NCI-H226 (cell line): ENCODE measurements at regions not wholly inside any gene's neighbourhood (a gene's known extent, or its start where the extent isn't known, plus 50 kb on each side); places are given as distances from the start of the nearest gene placed in this dataset.
"Not testable (repeated sequence)": the region's sequence is repeated elsewhere in the genome, so short reads cannot be mapped to it uniquely, and the experiment has no call there.

Experiments
- DNase-seq: peaks from one replicate; pipeline ENCODE4 v3.0.0-alpha.2; 2015

GRCh38 chr13:65787082-65787481, 1443.1 kb downstream of the PCDH9 start:
- no peak for DNase-seq

DNA sequence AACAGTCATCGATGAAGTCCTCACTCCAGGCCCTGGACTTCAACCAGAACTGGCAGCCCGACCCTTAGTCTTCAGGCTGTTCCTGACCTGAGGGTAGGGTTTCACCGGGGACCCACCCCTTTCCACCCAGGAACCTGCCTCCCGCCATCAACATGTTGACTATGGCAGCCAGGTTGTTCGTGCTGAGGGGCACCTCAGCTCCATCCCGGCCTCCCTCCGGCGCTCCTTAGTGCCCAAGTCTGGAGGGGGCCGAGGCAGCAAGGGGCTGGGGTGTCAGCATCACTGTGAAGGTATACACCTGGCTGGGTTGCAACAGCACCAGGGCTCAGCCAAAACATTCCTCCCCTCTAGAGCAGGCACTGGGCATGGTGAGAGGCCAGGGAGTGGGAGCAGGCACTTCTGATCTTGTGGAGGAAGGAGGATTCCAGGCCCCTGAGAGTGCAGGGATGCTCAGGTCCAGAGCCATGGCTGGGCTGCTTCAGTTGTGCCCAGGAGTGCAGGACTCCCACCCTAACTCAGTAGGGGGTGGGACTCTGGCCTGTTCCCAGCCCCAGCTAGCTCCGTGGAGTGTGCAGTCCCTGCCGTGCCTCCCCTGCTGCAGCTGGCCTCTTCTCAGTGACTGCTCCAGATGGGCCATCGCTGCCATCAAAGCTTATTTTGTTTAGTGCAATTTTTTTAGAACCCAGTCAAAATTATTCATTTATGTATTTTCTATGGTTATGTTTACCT, 1445.9 kb downstream of the PCDH9 start:
- no peak for DNase-seq

GRCh38 chr13:65783383-65783782, 1446.8 kb downstream of the PCDH9 start:
- DNase-seq = no peak

DNA sequence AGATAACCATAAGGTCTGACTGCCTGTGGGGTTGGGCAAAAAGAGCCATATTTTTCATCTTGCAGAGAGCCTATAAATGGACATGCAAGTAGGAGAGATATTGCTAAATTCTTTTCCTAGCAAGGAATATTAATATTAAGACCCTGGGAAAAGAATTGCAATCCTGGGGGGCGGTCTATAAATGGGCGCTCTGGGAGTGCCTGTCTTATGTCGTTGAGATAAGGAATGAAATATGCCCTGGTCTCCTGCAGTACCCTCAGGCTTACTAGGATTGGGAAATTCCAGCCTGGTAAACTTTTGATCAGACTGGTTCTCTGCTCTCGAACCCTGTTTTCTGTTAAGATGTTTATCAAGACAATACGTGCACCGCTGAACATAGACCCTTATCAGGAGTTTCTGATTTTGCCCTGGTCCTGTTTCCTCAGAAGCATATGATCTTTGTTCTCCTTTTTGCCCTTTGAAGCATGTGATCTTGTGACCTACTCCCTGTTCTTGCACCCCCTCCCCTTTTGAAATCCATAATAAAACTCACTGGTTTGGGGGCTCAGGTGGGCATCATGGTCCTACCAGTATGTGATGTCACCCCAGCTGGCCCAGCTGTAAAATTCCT, 1458.3 kb downstream of the PCDH9 start:
- DNase-seq = not testable (repeated sequence)

DNA sequence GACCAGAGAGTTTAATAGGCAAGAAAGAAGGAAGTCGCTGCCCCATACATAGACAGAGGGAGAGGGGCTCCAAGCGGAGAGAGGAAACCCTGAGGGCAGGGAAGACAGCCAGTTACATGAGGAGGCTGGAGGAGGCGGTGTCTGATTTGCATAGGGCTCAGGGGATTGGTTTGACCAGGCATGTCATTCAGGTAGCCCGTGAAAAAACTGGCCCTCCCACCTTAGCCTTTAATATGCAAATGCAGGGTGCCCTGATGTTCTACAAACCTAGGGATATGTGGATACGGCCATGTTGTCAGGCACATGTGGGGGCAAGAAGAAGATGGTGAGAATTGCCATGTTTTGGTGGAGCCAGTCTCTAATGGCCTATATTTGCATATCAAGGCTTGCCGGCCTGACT, 1461.6 kb downstream of the PCDH9 start:
- no peak for DNase-seq

DNA sequence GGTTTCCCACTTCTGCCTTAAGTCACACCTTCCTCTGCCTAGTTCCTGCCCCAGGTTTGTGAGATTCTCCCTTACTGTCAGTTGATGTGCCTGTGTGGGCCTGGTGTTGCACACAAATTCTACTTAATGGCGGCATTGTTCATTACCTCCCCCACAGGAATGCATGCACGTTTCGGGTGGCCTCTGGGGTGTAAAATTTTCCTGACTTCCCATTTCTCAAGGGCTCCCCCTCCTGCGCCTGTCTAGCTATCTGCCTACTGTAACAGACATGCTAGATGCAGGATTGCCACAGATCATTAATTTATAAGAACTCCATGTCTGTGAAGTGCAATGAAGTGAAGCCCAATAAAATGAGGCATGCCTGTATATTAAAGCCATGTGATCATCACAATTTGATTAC, 1466.3 kb downstream of the PCDH9 start:
- no peak for DNase-seq

DNA sequence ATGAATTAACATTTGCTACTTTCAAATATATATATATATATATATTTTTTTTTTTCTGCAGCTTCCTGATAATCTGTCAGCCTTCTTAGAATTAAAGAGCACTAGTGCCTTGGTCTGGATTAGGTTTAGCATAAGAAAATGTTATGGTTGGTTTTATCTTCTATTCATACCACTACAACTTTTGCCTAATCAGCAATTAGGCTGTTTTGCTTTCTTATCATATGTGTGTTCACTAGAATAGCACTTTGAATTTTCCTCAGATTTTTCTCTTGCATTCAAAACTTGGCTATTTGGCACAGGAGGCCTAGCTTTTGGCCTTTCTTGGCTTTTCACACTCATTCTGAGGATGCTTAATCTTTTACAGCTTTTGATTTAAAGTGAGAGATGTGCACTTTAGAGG, 1468.1 kb downstream of the PCDH9 start:
- no peak for DNase-seq

DNA sequence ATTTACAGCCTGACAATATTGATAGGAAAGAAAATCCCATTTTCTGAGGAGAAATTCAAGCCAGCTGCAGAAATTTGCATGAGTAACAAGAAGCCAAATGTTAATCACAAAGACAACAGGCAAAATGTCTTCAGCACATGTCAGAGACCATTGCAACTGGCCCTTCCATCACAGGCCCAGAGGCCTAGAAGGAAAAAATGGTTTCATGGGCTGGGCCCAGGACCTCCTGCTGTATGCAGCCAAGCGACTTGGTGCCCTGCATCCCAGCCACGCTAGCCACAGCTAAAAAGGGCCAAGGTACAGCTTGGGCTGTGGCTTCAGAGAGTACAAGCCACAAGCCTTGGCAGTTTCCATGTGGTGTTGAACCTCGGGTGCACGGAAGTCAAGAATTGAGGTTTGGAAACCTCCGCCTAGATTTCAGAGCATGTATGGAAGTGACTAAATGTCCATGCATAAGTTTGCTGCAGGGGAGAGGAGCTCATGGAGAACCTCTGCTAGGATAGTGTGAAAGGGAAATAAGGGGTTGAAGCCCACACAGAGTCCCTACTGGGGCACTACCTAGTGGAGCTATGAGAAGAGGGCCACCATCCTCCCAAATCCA, 1474.0 kb downstream of the PCDH9 start:
- DNase-seq = no peak

DNA sequence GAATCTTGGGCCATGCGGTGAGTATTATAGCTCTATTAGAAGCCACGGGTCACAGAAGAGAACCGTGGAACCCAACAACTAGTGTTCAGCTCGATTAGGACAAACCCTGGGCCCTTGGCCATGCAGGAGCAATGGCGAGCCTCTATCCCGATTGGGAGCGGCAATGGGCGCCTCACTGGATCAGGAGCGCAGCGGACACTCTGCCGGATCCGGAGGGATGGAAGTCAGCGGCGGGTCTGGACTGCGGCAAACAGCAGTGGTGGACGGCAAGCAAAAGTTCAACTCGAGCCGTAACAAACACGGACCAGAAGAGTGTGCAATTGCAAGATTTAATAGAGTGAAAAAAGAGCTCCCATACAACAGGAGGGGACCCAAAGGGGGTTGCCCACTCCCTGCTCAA, 1481.9 kb downstream of the PCDH9 start:
- no peak for DNase-seq

DNA sequence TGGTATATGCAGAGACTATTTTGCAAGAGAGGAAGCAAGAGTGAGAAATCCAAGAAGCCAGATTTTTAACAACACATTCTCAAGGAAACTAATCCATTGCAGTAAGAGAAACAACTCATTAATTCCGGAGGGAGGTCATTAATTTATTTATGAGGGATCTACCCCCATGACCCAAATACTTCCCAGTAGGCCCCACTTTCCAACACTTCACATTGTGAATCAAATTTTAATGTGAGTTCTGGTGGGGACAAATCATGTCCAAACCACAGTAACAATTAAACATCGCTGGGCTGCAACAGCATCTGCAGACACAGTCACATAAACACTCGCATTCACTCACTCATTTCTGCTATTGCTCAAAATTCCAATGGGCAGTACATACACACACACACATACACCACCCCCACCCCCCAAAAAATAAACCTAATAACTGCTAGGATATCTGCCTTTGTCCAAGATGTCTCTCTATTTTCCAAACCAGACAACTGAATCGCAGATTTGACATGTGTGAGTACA, 1483.7 kb downstream of the PCDH9 start:
- no peak for DNase-seq

- DNase-seq = no peak
Measured at GRCh38 chr13:65744836-65745235, 1485.3 kb downstream of the PCDH9 start.

DNA sequence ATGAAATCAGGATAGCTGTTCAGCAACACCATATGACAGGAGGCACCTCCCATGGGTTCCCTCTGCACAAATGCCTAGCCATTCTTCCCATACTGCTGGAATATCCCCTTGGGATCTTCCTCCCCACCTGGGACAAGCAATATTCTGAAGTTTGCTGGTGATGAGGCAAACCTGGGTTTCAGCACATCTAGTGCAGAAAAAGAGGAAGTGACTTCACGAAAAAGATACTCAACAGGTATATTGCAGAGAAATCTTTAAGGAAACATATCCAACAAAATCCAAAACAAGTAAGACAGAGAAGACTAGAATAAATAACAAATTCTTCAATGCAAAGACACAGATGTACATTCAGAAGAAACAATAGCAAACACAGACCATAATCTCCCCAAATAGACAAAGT, 1497.0 kb downstream of the PCDH9 start:
- DNase-seq = no peak

DNA sequence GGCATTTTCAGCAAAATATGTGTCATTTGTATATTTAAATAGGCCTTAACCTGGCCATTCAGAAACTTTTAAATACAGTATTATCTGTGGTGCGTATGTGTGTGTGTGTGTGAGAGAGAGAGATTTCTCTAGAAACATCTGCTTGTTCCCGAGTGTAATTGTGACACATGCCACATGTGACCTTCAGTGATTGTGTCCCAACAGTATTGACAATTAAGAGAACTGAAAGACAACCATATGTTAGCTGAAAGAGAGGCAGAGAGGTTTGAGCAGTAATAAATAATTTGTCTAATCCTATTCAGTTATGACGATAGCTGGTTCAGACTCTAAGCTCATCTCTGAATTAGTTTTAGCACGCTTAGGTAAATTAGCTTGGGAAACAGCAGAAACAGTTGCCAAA, 1503.1 kb downstream of the PCDH9 start:
- DNase-seq = no peak

GRCh38 chr13:65725006-65725405, 1505.1 kb downstream of the PCDH9 start:
- no peak for DNase-seq

DNA sequence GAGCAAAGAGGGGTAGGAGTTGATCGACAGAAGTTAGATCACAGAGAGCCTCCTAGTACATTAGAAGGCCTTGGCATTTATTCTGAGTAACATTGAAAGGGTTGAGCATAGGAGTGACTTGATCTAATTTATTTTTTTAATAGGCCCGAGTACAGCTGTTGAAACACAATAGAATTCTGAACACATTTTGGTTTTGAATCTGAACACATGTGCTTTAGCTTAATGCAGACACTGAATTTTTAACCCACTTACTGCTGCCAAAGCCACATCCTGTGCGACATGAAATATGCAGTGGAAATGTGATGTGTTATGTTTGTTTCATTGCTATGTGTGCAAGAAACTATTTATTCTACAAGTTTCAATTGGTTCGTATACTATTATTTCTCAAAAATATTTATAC, 1505.9 kb downstream of the PCDH9 start:
- DNase-seq = no peak

- no peak for DNase-seq
Measured at GRCh38 chr13:65722506-65722905, 1507.6 kb downstream of the PCDH9 start.

- no peak for DNase-seq
Measured at GRCh38 chr13:65719831-65720230, 1510.3 kb downstream of the PCDH9 start.

- no peak for DNase-seq
Measured at GRCh38 chr13:65710514-65710913, 1519.6 kb downstream of the PCDH9 start.

DNA sequence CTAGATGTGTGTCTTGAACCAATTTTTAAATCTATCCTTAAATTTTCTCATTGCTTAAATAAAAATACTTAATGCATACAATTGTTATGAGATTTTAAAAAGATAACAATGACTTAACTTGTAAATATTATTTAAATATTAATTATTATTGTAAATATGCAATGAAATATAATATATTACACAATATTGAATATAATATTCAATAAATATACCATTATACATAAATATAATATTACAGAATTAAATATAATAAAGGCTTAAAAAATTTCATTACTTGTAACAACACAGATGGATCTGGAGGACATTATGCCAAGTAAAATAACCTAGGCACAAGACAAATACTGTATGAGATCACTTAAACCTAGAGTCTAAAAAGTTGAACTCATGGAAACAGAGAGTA, 1532.3 kb downstream of the PCDH9 start:
- no peak for DNase-seq

- DNase-seq = peak; percentile 21
Measured at GRCh38 chr13:65679240-65679639, 1550.9 kb downstream of the PCDH9 start.

DNA sequence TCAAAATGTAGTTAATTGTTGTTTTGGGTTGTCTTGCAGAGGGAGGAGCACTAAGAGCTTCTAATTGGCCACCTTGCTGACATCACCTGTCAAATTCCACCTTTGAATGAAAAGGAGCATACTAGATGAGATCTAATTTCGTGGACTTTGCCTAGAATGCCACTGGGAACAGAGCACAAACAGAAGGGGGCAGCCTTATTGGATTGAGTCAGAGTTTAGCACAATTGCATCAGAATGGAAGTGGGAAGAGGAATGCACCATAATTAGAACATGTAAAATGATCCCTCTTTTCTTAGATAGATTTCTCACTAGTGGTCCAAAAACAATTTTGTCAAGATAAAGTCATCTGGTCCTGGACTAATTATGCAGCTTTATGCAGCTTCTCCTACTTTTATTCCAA, 1552.2 kb downstream of the PCDH9 start:
- DNase-seq = no peak

DNA sequence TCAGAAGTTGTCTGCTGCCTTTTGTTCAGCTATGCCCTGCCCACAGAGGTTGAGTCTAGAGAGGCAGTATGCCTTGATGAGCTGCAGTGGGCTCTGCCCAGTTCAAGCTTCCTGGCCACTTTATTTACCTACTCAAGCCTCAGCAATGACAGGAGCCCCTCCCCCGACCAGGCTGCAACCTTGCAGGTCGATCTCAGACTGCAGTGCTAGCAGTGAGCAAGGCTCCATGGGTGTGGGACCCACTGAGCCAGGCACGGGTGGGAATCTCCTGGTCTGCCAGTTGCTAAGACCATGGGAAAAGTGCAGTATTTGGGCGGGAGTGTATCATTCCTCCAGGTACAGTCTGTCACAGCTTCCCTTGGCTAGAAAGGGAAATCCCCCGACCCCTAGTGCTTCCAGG, 1554.8 kb downstream of the PCDH9 start:
- DNase-seq = not testable (repeated sequence)

- DNase-seq = no peak
Measured at GRCh38 chr13:65670014-65670625, 1560.0 kb downstream of the PCDH9 start.

GRCh38 chr13:65660731-65661130, 1569.4 kb downstream of the PCDH9 start:
- no peak for DNase-seq
